ENCODE measurements at regions not wholly inside any gene's neighbourhood (a gene's known extent, or its start where the extent isn't known, plus 50 kb on each side); places are given as distances from the start of the nearest gene placed in this dataset.

DNA sequence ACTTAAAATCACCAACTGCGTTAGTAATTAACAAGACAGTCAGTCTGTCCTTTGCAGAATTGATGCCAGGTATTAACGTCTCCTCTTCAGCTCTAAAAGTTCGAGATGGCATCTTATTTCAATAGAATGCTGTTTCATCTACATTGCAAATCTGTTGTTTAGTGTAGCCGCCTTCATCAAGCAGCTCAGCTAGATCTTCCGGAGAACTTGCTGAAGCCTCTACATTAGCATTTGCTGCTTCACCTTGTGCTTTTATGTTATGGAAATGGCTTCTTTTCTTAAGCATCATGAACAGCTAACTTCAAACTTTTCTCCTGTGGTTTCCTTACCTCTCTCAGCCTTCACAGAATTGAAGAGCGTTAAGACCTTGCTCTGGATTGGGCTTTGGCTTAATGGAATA is 95.5 kb upstream of the FAM20C start:
- peaks cover 9% of the 10 kb centered on the region; the same call in 1 of the 2 replicates for H3F3A ChIP-seq (replicated peaks; ENCODE audit: low read depth)
- ATAC-seq = peak; percentile 86
- H3K27ac ChIP-seq (ENCODE audit: low read depth) = peak overlapping the region; percentile 83
- H3K79me2 ChIP-seq (replicated peaks; ENCODE audit: insufficient read depth) = peaks cover 15% of the 10 kb centered on the region; the same call in 1 of the 2 replicates
- no peaks in the 10 kb centered on the region for H4K20me1 ChIP-seq (replicated peaks; ENCODE audit: insufficient read depth)
- peaks cover 46% of the 10 kb centered on the region for H3K36me3 Mint-ChIP-seq (ENCODE audit: low read depth)
- no peaks in the 10 kb centered on the region for H3K27me3 ChIP-seq (ENCODE audit: insufficient read depth)
- no peaks in the 10 kb centered on the region for H3K9me2 ChIP-seq (ENCODE audit: insufficient read depth)
- no peak overlapping the region for H2AFZ ChIP-seq
- TF ChIP-seq, protein P1, sequence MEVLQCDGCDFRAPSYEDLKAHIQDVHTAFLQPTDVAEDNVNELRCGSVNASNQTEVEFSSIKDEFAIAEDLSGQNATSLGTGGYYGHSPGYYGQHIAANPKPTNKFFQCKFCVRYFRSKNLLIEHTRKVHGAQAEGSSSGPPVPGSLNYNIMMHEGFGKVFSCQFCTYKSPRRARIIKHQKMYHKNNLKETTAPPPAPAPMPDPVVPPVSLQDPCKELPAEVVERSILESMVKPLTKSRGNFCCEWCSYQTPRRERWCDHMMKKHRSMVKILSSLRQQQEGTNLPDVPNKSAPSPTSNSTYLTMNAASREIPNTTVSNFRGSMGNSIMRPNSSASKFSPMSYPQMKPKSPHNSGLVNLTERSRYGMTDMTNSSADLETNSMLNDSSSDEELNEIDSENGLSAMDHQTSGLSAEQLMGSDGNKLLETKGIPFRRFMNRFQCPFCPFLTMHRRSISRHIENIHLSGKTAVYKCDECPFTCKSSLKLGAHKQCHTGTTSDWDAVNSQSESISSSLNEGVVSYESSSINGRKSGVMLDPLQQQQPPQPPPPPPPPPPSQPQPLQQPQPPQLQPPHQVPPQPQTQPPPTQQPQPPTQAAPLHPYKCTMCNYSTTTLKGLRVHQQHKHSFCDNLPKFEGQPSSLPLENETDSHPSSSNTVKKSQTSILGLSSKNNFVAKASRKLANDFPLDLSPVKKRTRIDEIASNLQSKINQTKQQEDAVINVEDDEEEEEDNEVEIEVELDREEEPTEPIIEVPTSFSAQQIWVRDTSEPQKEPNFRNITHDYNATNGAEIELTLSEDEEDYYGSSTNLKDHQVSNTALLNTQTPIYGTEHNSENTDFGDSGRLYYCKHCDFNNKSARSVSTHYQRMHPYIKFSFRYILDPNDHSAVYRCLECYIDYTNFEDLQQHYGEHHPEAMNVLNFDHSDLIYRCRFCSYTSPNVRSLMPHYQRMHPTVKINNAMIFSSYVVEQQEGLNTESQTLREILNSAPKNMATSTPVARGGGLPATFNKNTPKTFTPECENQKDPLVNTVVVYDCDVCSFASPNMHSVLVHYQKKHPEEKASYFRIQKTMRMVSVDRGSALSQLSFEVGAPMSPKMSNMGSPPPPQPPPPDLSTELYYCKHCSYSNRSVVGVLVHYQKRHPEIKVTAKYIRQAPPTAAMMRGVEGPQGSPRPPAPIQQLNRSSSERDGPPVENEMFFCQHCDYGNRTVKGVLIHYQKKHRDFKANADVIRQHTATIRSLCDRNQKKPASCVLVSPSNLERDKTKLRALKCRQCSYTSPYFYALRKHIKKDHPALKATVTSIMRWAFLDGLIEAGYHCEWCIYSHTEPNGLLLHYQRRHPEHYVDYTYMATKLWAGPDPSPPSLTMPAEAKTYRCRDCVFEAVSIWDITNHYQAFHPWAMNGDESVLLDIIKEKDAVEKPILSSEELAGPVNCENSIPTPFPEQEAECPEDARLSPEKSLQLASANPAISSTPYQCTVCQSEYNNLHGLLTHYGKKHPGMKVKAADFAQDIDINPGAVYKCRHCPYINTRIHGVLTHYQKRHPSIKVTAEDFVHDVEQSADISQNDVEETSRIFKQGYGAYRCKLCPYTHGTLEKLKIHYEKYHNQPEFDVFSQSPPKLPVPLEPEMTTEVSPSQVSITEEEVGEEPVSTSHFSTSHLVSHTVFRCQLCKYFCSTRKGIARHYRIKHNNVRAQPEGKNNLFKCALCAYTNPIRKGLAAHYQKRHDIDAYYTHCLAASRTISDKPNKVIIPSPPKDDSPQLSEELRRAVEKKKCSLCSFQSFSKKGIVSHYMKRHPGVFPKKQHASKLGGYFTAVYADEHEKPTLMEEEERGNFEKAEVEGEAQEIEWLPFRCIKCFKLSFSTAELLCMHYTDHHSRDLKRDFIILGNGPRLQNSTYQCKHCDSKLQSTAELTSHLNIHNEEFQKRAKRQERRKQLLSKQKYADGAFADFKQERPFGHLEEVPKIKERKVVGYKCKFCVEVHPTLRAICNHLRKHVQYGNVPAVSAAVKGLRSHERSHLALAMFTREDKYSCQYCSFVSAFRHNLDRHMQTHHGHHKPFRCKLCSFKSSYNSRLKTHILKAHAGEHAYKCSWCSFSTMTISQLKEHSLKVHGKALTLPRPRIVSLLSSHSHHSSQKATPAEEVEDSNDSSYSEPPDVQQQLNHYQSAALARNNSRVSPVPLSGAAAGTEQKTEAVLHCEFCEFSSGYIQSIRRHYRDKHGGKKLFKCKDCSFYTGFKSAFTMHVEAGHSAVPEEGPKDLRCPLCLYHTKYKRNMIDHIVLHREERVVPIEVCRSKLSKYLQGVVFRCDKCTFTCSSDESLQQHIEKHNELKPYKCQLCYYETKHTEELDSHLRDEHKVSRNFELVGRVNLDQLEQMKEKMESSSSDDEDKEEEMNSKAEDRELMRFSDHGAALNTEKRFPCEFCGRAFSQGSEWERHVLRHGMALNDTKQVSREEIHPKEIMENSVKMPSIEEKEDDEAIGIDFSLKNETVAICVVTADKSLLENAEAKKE (CRISPR knock-in tag; IDR thresholded peaks at IDR 0.05) = peak; percentile 99
- TF ChIP-seq, protein P2, sequence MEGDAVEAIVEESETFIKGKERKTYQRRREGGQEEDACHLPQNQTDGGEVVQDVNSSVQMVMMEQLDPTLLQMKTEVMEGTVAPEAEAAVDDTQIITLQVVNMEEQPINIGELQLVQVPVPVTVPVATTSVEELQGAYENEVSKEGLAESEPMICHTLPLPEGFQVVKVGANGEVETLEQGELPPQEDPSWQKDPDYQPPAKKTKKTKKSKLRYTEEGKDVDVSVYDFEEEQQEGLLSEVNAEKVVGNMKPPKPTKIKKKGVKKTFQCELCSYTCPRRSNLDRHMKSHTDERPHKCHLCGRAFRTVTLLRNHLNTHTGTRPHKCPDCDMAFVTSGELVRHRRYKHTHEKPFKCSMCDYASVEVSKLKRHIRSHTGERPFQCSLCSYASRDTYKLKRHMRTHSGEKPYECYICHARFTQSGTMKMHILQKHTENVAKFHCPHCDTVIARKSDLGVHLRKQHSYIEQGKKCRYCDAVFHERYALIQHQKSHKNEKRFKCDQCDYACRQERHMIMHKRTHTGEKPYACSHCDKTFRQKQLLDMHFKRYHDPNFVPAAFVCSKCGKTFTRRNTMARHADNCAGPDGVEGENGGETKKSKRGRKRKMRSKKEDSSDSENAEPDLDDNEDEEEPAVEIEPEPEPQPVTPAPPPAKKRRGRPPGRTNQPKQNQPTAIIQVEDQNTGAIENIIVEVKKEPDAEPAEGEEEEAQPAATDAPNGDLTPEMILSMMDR (conservative IDR thresholded peaks at IDR 0.05; ENCODE audit: low read depth in 2 of 2) = no peak
- TF ChIP-seq STAT1 (IDR thresholded peaks at IDR 0.05; ENCODE audit: unreplicated experiment) = no peak
- peak; percentile 23; the same call in 1 of the 2 replicates for TF ChIP-seq CREB1 (CRISPR knock-in tag; IDR thresholded peaks at IDR 0.05; ENCODE audit: low read depth)
- TF ChIP-seq EZH2 (IDR thresholded peaks at IDR 0.05; ENCODE audit: low read depth, unreplicated experiment) = no peak
- TF ChIP-seq POLR2AphosphoS5 (IDR thresholded peaks at IDR 0.05; ENCODE audit: low read depth) = peak; percentile 18; the same call in 1 of the 2 replicates
- TF ChIP-seq NANOG (IDR thresholded peaks at IDR 0.05; ENCODE audit: borderline replicate concordance) = peak; percentile 86; the same call in 1 of the 2 replicates
- H3K27ac Mint-ChIP-seq = peak overlapping the region; percentile 96
- peak overlapping the region; percentile 24 for H3K4me3 ChIP-seq
- peak overlapping the region; percentile 58 for H3K4me2 ChIP-seq
- H3K4me1 Mint-ChIP-seq = peaks cover 79% of the 10 kb centered on the region
- H3K4me1 ChIP-seq (ENCODE audit: insufficient read depth) = peaks cover 78% of the 10 kb centered on the region
- H3K9me3 Mint-ChIP-seq = peaks cover 42% of the 10 kb centered on the region
- H3K27me3 Mint-ChIP-seq (ENCODE audit: insufficient read depth, low read depth, poor library complexity) = peaks cover 6% of the 10 kb centered on the region
- no peaks in the 10 kb centered on the region for H3K36me3 ChIP-seq (ENCODE audit: insufficient read depth)
- DNase-seq (ENCODE audit: low spot score) = peak; percentile 87
- H3K4me3 Mint-ChIP-seq = peak overlapping the region; percentile 41

Data from GM23338 (cell line).